ENCODE measurements at regions not wholly inside any gene's neighbourhood (a gene's known extent, or its start where the extent isn't known, plus 50 kb on each side); places are given as distances from the start of the nearest gene placed in this dataset.

DNA sequence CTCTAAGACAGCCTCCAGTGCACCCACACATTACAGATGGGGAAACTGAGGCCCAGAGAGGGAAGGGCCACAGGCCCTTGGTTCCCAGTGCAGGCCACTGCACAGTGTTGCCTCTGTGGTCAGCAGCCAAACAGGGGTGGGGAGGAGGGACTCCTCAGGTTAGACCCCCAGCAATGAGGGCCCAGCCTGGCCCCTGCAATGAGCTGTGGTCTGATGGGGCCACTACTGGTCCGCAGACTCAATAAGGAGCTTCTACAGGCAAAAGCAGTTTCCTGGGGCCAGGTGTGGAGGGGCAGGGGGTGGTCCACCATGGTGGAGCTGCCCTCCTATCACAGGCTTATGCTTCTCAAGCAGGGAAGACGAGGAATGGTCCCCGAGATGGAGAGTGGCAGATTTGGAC is 87.6 kb downstream of the HS1BP3 start:
- TF ChIP-seq EP300 (IDR thresholded peaks at IDR 0.05) (no peak), CTCF (IDR thresholded peaks at IDR 0.05) (no peak), POLR2A (IDR thresholded peaks at IDR 0.05) (no peak), POLR2AphosphoS5 (IDR thresholded peaks at IDR 0.05) (no peak)

Measured in upper lobe of left lung (tissue), 4 donors.